SH-SY5Y (cell line): ENCODE measurements at regions not wholly inside any gene's neighbourhood (a gene's known extent, or its start where the extent isn't known, plus 50 kb on each side); places are given as distances from the start of the nearest gene placed in this dataset.

ENCODE experiments used
- GATA2 ChIP-seq: IDR thresholded peaks from 2 replicates; pipeline ENCODE4 v1.6.1; 2011; ENCODE audit warnings: mild to moderate bottlenecking, low read depth, low read length
- GATA3 ChIP-seq: IDR thresholded peaks from 2 replicates; pipeline ENCODE4 v1.6.1; 2011; ENCODE audit warnings: low read depth, mild to moderate bottlenecking, low read length, moderate library complexity

GRCh38 chr2:235140801-235141081, 188.9 kb downstream of the SH3BP4 start:
- TF ChIP-seq GATA2: no peak
- no peak for TF ChIP-seq GATA3
